Activated CD4-positive, alpha-beta T cell treated with anti-CD3 and anti-CD28 coated beads, Interleukin-10, Interleukin-2, amounts not matched to agents 100 ng/mL and 50 ng/mL, durations not matched to agents 16 hours and 8 hours (primary cell): ENCODE measurements at regions not wholly inside any gene's neighbourhood (a gene's known extent, or its start where the extent isn't known, plus 50 kb on each side); places are given as distances from the start of the nearest gene placed in this dataset.
"Not testable (repeated sequence)": the region's sequence is repeated elsewhere in the genome, so short reads cannot be mapped to it uniquely, and the experiment has no call there.

ENCODE experiments used
- DNase-seq: peaks from one replicate; pipeline ENCODE4 v3.0.0-alpha.2; 2020

GRCh38 chr6:164098857-164099267, 684.3 kb downstream of the QKI start:
- no peak for DNase-seq

DNA sequence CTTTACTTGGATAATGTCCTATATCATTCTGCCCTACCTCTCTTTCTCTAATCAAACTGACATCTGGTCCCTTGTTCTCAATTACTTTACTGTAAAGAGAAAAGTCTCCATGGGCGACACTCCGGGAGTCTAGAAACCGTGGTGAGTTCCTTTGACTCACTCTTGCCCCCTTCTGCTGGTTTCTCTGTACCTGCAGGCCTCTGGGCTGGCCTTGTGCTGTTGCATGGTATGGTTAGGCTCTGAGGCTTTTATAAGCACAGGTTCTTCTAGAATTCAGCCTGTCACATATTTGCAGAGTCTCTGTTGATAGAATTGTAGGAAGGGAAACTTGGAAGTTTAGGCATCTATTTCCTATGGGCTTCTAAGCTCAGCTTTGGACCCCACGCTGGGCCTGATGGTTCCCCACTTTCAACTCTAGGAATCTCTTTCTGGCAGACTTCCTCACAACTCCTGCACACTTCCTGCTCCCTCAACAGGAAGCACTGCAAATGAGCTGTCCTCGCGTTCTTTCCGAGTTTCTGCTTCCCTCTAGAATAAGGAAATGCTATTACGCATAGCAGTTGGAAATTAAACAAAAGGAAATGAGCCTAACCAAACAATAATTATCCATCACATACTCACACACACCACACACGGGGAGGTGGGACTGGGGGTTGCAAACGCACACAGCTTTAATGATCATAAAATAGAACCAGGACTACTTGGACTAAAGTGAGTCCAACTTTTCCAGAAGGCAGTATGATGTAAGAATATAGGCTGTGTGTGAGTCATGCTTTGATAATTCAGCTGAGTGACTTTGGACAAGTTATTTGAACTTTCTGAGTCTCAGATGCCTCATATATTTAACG, 683.3 kb downstream of the QKI start:
- DNase-seq = no peak

- DNase-seq = no peak
Measured at GRCh38 chr6:164097056-164097455, 682.5 kb downstream of the QKI start.

- no peak for DNase-seq
Measured at GRCh38 chr6:164095056-164095455, 680.5 kb downstream of the QKI start.

GRCh38 chr6:164087870-164088269, 673.4 kb downstream of the QKI start:
- DNase-seq = no peak

DNA sequence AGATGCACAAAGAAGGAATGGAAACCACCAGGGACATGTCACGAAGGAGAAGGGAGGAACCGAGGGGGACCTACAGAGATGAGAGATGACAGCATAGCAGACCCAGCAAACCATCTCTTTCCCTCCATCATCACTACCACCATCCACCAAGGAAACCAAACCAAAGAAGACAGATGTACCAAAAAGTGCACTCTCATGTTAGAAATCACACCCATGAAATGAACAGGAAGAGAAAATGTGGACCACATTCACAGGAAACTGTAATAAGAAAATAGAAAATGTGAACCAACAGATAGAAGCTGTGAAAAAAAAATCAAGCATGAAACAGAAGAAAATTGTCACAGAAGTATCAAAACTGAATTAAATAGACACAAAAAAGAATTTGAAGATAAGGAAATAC, 672.7 kb downstream of the QKI start:
- no peak for DNase-seq

DNA sequence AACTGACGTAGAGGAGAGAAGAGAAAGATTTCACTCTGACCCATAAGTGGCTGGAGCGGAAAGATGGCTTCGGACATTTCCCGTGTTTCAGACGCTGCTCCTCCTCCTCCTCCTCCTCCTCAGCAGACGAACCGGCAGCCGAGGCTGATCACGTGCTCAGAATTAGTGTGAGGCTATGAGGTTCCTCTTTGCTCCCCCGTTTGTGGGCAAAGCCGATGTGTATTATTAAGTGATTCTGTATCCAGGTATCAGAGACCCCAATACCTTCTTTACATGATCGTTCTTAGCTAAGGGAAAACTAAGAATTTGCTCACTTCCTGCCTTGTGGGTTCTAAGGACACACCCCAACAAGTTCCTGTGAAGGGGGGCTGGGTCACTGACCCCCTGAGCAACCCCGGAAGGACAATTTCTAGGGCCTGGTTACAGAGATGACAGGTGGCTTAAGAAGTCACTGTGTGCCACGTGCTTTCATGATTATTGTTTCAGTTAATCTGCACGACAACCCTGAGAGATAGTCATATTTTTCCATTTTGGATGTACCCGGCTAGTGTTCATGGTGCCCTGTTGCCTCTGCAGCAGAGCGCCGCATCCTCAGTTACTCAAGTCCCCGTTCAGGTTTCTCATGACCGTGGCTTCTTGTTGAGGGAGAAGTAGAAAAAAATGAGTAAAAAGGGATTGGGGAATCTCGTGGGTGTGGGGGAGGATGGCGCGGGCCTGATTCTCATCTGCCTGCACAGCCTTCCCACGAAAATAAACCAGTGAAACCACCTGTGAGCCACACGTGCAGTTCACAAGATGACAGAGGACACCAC, 671.8 kb downstream of the QKI start:
- no peak for DNase-seq

DNA sequence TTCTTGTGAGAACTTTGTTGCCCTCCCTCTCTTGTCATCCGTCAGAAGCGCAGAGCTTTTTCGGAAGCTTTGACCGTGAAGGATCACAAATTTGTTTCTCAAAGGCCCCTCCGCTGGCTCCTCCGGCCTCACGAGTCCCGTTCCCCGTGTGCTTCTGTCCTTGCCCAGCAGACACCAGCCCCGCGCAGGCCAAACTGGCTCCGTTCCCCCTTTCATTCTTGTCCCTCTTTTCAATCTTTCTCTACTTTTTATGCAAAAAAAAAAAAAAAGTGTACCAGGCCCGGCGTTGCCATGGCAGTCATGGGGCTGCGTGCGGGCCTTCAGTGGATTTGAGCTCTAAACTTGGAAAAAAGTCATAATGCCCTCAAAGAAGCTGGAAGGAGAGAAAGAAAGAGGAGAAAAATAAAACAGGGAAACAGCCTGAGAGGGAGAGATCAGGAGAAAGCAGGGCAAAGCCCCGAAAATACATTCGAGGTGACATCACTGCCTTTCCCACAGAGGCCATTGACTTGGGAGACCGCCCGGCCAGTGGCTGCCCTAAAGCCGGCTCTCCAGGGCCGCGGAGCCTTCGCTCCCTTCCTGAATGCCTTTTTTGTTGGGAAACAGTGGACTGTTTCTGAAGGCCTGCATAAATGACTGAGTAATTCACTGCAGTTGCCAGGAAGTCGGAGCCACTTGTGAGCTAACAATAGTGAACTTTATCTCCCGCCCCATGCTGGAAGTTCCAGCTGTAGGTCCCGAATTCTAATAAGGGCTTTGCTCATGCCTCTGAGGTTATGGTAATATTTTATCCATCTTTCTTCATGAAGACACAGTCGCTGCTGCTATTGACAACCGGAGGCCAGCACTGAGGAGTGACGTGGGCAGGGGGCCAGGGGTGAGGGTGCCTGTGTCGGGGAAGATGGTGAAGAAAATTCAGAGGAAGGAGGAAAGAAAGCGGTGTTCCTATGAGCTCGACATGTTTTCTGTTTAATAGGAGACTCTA, 670.9 kb downstream of the QKI start:
- DNase-seq = no peak

GRCh38 chr6:164079275-164079600, 664.7 kb downstream of the QKI start:
- no peak for DNase-seq

GRCh38 chr6:164078532-164079274, 664.2 kb downstream of the QKI start:
- DNase-seq = no peak

- not testable (repeated sequence) for DNase-seq
Measured at GRCh38 chr6:164076818-164077532, 662.5 kb downstream of the QKI start.

DNA sequence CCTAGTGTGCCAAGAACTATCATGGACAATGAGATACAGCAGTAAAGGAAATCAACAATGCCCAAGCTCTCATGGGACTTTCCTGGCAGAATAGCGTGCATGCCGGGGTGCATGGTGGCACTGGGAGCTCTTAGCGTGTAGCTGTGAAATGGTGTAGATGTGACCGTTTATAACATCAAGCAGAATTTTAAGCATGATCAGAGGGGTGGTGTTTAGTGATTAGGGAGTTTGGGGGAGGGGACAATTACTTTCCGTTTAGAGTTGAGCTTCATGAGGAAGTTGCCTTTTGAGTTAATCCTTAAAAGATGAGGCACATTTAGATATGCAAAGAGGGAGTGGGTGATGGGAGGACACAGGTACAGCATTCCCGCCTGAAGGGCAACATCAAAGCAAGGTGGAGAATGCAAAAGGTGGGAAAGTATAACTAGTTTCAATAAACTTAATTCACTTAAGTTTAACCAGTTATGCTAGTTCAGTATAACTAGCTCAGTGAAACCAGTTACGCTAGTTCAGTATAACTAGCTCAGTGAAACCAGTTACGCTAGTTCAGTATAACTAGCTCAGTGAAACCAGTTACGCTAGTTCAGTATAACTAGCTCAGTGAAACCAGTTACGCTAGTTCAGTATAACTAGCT, 661.6 kb downstream of the QKI start:
- DNase-seq = no peak

- DNase-seq = no peak
Measured at GRCh38 chr6:164072240-164072666, 657.7 kb downstream of the QKI start.

DNA sequence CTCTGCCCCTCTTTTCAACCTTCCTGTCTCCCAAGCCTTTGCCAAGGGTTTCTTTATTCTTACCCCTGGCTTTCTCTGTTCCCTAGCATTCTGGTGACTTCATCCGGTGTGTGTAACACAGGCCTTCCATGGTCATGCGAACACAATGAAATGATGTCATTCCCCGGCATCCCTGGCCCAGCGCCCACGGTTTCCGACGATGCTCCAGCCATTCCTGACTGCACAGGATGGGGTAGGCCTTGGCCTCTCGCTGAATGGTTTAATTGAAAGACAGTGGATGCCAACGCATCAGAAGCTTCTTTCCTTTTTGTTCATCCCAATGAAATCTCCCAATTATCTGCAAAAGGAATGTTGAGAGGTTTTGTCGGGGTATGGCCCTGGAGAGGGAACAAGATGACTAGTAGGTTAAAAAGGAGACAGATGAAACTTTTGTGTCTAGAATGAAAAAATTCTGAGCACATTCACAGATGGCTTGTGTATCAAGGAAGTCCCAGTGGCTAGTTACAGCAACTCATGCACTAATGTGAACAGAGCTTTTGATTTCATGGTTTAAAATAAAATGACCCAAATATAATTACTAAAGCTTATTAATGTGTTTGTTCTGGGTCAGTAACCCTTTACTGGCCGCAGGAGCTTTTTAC, 655.0 kb downstream of the QKI start:
- no peak for DNase-seq

- DNase-seq = no peak
Measured at GRCh38 chr6:164068527-164068926, 654.0 kb downstream of the QKI start.

DNA sequence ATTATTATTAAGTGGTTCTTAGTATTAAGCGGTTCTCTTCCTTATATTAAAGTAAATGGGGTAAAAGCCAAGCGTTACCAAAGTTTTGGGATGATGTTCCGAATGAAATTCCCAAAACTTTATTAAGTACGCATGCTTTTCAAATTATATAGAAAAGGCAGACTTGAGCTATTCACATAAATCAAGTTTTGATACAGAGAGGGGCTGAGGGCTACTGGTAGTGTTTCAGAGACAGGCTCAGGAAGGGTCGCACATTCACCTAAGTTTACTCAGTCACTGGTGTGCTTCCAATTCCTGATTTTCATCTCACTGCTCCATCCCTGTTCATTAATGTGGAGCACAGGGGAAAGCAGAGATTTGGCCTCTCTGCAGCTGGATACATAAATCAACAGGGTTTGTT, 652.2 kb downstream of the QKI start:
- DNase-seq = no peak

DNA sequence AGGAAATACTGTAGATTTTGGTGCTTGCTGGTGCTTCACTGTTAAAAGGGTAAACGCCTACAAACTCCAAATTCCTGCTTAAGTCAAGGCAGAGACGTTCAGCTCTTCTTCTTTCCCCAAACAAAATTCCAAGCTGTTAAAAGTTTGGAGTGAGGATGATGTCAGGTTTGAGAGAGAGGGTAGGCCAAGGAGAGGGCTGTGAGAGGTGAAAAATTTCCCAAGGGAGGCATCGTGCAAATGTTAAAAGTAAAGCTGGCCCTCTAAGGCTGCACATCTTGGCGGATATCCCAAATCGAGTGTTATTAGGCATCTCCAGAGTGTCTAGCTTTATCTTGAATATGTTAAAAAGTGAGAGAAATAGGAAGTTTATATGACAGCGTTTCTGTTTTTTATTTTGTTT, 651.8 kb downstream of the QKI start:
- DNase-seq = no peak

DNA sequence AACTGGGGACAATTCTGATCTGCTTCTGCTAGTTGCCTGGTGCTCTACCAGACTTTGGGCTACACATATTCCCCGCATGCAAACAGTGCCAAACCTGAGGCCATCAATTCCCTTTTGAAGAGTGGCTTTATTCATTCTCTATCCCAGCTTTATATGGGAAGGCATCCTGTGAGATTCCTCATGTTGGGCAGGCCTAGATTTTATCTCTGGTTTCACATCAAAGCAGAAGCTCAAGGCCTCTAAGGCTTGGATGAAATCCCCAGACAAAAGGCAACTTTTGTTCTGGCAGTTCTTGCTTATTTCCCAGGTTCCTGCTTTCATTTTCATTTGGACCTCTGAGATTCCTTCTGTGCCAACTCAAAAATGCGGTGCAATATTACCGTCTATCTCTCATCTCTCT, 648.8 kb downstream of the QKI start:
- no peak for DNase-seq

DNA sequence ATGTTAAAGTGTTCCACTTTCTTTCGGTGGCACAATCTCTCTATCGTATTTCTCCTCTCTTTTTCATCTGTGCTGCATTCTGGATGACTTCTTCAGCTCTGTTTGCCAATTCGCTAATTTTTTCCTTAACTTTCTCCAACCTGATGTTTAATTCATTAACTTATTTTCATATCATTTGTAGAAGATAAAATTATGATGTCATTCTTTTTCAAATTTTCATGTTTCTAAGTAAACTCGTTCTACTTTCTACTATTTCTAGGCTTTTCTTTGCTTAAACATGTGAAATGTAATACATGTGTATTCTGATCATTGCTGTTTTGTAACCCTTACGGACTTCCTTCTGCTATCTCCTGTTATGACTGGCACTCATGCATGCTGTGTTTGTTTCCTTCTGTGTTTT, 648.4 kb downstream of the QKI start:
- no peak for DNase-seq

DNA sequence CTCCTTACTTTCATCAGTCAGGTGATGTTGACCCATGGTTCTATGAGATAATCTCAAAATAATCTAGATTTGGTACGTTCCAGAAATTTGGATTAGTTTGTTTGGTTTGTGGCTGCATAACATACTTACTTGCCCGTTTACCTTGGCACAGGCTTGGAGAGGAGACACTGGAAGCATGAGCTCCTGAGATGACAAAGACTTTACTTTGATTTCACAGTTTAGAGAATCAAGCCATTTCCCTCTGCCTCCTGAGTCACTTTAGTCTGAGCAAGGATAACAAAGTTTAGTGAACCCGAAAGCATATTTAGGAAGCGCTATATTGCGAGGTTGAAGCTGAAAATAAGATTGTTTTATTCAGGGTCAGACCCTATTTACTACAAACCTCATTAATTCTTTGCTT, 643.4 kb downstream of the QKI start:
- no peak for DNase-seq

- no peak for DNase-seq
Measured at GRCh38 chr6:164051427-164051826, 636.9 kb downstream of the QKI start.
